Activated T-helper 2 cell treated with anti-CD3 and anti-CD28 coated beads, Interferon-gamma antibody, Interleukin-2, Interleukin-4, amounts not matched to agents 10 μg/mL and 5 μg/mL and 100 μg/mL, durations not matched to agents 14 hours and 24 hours and 36 hours (primary cell): ENCODE measurements at regions not wholly inside any gene's neighbourhood (a gene's known extent, or its start where the extent isn't known, plus 50 kb on each side); places are given as distances from the start of the nearest gene placed in this dataset.

Experiments used
- DNase-seq: peaks from one replicate; pipeline ENCODE4 v3.0.0; 2021; ENCODE audit warnings: low spot score
- H3K27ac Mint-ChIP-seq: one replicate; pipeline ENCODE4 v1.8.0; 2021; ENCODE audit warnings: mixed read lengths
- H3K27me3 Mint-ChIP-seq: one replicate; pipeline ENCODE4 v1.8.0; 2021; ENCODE audit warnings: low read depth, mixed read lengths
- H3K36me3 Mint-ChIP-seq: one replicate; pipeline ENCODE4 v1.8.0; 2021; ENCODE audit warnings: low read depth, mixed read lengths
- H3K4me1 Mint-ChIP-seq: one replicate; pipeline ENCODE4 v1.8.0; 2021; ENCODE audit warnings: low read depth, mixed read lengths
- H3K4me3 Mint-ChIP-seq: one replicate; pipeline ENCODE4 v1.8.0; 2021; ENCODE audit warnings: low read depth, mild to moderate bottlenecking, moderate library complexity, mixed read lengths
- H3K9me3 Mint-ChIP-seq: one replicate; pipeline ENCODE4 v1.8.0; 2021; ENCODE audit warnings: mixed read lengths
- intact Hi-C: fragments of 100-400 bp; cut with micrococcal nuclease; formaldehyde crosslinking; loops from one replicate; pipeline ENCODE4 v1.15.1; 2023

- no peak overlapping the region for H3K4me3 Mint-ChIP-seq
- H3K9me3 Mint-ChIP-seq: no peaks in the 10 kb centered on the region
- H3K36me3 Mint-ChIP-seq: no peaks in the 10 kb centered on the region
- no peak for DNase-seq
- H3K27me3 Mint-ChIP-seq: no peaks in the 10 kb centered on the region
- H3K4me1 Mint-ChIP-seq: no peaks in the 10 kb centered on the region
- intact Hi-C loops: loop anchor here (1.0 kb wide), 1 partner anchor 1314 kb away; no protein-coding TSS in a partner anchor
- no peak overlapping the region for H3K27ac Mint-ChIP-seq
Observed at GRCh38 chr2:34096562-34097171, 497.6 kb upstream of the FAM98A start.

GRCh38 chr2:34093790-34094189 is 494.7 kb upstream of the FAM98A start:
- Mint-ChIP-seq H3K4me3 (no peak overlapping the region), H3K4me1 (no peaks in the 10 kb centered on the region), H3K9me3 (no peaks in the 10 kb centered on the region), H3K27me3 (no peaks in the 10 kb centered on the region), H3K36me3 (no peaks in the 10 kb centered on the region), H3K27ac (no peak overlapping the region)
- DNase-seq: no peak
- intact Hi-C loops: no loop called here

- Mint-ChIP-seq H3K36me3 (no peaks in the 10 kb centered on the region), H3K9me3 (no peaks in the 10 kb centered on the region), H3K27me3 (no peaks in the 10 kb centered on the region), H3K4me1 (no peaks in the 10 kb centered on the region), H3K27ac (no peak overlapping the region), H3K4me3 (no peak overlapping the region)
- no peak for DNase-seq
- intact Hi-C loops: no loop called here
Observed at GRCh38 chr2:34070196-34070595, 471.1 kb upstream of the FAM98A start.

- Mint-ChIP-seq H3K4me3 (no peak overlapping the region), H3K4me1 (no peaks in the 10 kb centered on the region), H3K9me3 (no peaks in the 10 kb centered on the region), H3K27ac (no peak overlapping the region), H3K27me3 (no peaks in the 10 kb centered on the region), H3K36me3 (no peaks in the 10 kb centered on the region)
- intact Hi-C loops: no loop called here
- no peak for DNase-seq
Observed at GRCh38 chr2:34069604-34070003, 470.5 kb upstream of the FAM98A start.

GRCh38 chr2:34050413-34050812 is 451.3 kb upstream of the FAM98A start:
- H3K27ac Mint-ChIP-seq: no peak overlapping the region
- H3K4me1 Mint-ChIP-seq: no peaks in the 10 kb centered on the region
- no peak for DNase-seq
- no peak overlapping the region for H3K4me3 Mint-ChIP-seq
- H3K27me3 Mint-ChIP-seq: no peaks in the 10 kb centered on the region
- intact Hi-C loops: no loop called here
- no peaks in the 10 kb centered on the region for H3K9me3 Mint-ChIP-seq
- H3K36me3 Mint-ChIP-seq: no peaks in the 10 kb centered on the region

- no peak for DNase-seq
Observed at GRCh38 chr2:34045101-34045655, 446.1 kb upstream of the FAM98A start.

GRCh38 chr2:34037886-34038285 is 438.8 kb upstream of the FAM98A start:
- Mint-ChIP-seq H3K4me1 (no peaks in the 10 kb centered on the region), H3K9me3 (no peaks in the 10 kb centered on the region), H3K27me3 (no peaks in the 10 kb centered on the region), H3K36me3 (no peaks in the 10 kb centered on the region), H3K4me3 (no peak overlapping the region), H3K27ac (no peak overlapping the region)
- intact Hi-C loops: no loop called here
- DNase-seq: no peak

More at GRCh38 chr2:34045101-34045655, 446.1 kb upstream of the FAM98A start:
- no peaks in the 10 kb centered on the region for H3K36me3 Mint-ChIP-seq
- no peak overlapping the region for H3K4me3 Mint-ChIP-seq
- intact Hi-C loops: no loop called here
- no peak overlapping the region for H3K27ac Mint-ChIP-seq
- no peaks in the 10 kb centered on the region for H3K4me1 Mint-ChIP-seq
- peaks cover 8% of the 10 kb centered on the region for H3K9me3 Mint-ChIP-seq
- no peaks in the 10 kb centered on the region for H3K27me3 Mint-ChIP-seq

- no peaks in the 10 kb centered on the region for H3K27me3 Mint-ChIP-seq
- DNase-seq: no peak
- intact Hi-C loops: no loop called here
- no peaks in the 10 kb centered on the region for H3K36me3 Mint-ChIP-seq
- H3K9me3 Mint-ChIP-seq: no peaks in the 10 kb centered on the region
- no peak overlapping the region for H3K4me3 Mint-ChIP-seq
- H3K27ac Mint-ChIP-seq: no peak overlapping the region
- H3K4me1 Mint-ChIP-seq: no peaks in the 10 kb centered on the region
Observed at GRCh38 chr2:34037157-34037556, 438.1 kb upstream of the FAM98A start.

- Mint-ChIP-seq H3K4me1 (no peaks in the 10 kb centered on the region), H3K27me3 (no peaks in the 10 kb centered on the region), H3K36me3 (no peaks in the 10 kb centered on the region), H3K27ac (no peak overlapping the region), H3K9me3 (no peaks in the 10 kb centered on the region), H3K4me3 (no peak overlapping the region)
- intact Hi-C loops: no loop called here
- DNase-seq: no peak
Observed at GRCh38 chr2:34031097-34031496, 432.0 kb upstream of the FAM98A start.

GRCh38 chr2:34030273-34030672 is 431.2 kb upstream of the FAM98A start:
- H3K36me3 Mint-ChIP-seq: no peaks in the 10 kb centered on the region
- H3K27me3 Mint-ChIP-seq: no peaks in the 10 kb centered on the region
- no peak overlapping the region for H3K4me3 Mint-ChIP-seq
- no peak overlapping the region for H3K27ac Mint-ChIP-seq
- no peaks in the 10 kb centered on the region for H3K4me1 Mint-ChIP-seq
- no peaks in the 10 kb centered on the region for H3K9me3 Mint-ChIP-seq
- no peak for DNase-seq
- intact Hi-C loops: no loop called here

GRCh38 chr2:34029073-34029472 is 430.0 kb upstream of the FAM98A start:
- H3K4me1 Mint-ChIP-seq: no peaks in the 10 kb centered on the region
- intact Hi-C loops: no loop called here
- H3K36me3 Mint-ChIP-seq: no peaks in the 10 kb centered on the region
- H3K27ac Mint-ChIP-seq: no peak overlapping the region
- no peaks in the 10 kb centered on the region for H3K9me3 Mint-ChIP-seq
- H3K4me3 Mint-ChIP-seq: no peak overlapping the region
- DNase-seq: no peak
- H3K27me3 Mint-ChIP-seq: no peaks in the 10 kb centered on the region

GRCh38 chr2:34025196-34025595 is 426.1 kb upstream of the FAM98A start:
- intact Hi-C loops: no loop called here
- no peak for DNase-seq

GRCh38 chr2:34012715-34013302 is 413.7 kb upstream of the FAM98A start:
- H3K36me3 Mint-ChIP-seq: no peaks in the 10 kb centered on the region
- H3K4me1 Mint-ChIP-seq: no peaks in the 10 kb centered on the region
- H3K27me3 Mint-ChIP-seq: no peaks in the 10 kb centered on the region
- H3K4me3 Mint-ChIP-seq: no peak overlapping the region
- no peak overlapping the region for H3K27ac Mint-ChIP-seq
- no peaks in the 10 kb centered on the region for H3K9me3 Mint-ChIP-seq
- DNase-seq: no peak
- intact Hi-C loops: no loop called here

More at GRCh38 chr2:34025196-34025595, 426.1 kb upstream of the FAM98A start:
- Mint-ChIP-seq H3K4me3 (no peak overlapping the region), H3K27ac (no peak overlapping the region), H3K27me3 (no peaks in the 10 kb centered on the region), H3K4me1 (no peaks in the 10 kb centered on the region), H3K9me3 (no peaks in the 10 kb centered on the region), H3K36me3 (no peaks in the 10 kb centered on the region)
